K562 (cell line): ENCODE measurements at regions not wholly inside any gene's neighbourhood (a gene's known extent, or its start where the extent isn't known, plus 50 kb on each side); places are given as distances from the start of the nearest gene placed in this dataset.

Experiments
- CBX8 ChIP-seq: fragments of 200-600 bp; sonication (generic); IDR thresholded peaks from 2 replicates; pipeline ENCODE4 v1.6.1; 2012; ENCODE audit warnings: borderline replicate concordance, mixed run types, low read depth, mild to moderate bottlenecking, moderate library complexity, mixed read lengths, low read length, control low read depth, inconsistent platforms; ENCODE audit not compliant: poor library complexity, severe bottlenecking; ENCODE audit errors: extremely low read depth
- DMBX1 ChIP-seq: fragments of 250-450 bp; sonication (Bioruptor Pico); IDR thresholded peaks from 2 replicates; pipeline ENCODE4 v1.8.0; 2022; ENCODE audit warnings: inconsistent platforms, mild to moderate bottlenecking, moderate library complexity, borderline replicate concordance
- GABPB1 ChIP-seq: sonication (generic); formaldehyde crosslinking; IDR thresholded peaks from 2 replicates; pipeline ENCODE4 v1.8.0; 2022; ENCODE audit warnings: mild to moderate bottlenecking, missing genetic modification reagents
- GATAD2B ChIP-seq: fragments of 450-650 bp; IDR thresholded peaks from 2 replicates; pipeline ENCODE4 v1.6.1; 2017; ENCODE audit warnings: mild to moderate bottlenecking, borderline replicate concordance
- HMGXB4 ChIP-seq: sonication (generic); formaldehyde crosslinking; IDR thresholded peaks from 2 replicates; pipeline ENCODE4 v1.8.1; 2023; ENCODE audit warnings: mild to moderate bottlenecking, missing genetic modification reagents
- POLR2AphosphoS5 ChIP-seq: IDR thresholded peaks from 2 replicates; pipeline ENCODE4 v1.6.1; 2011; ENCODE audit warnings: mild to moderate bottlenecking, low read depth, low read length, moderate library complexity; ENCODE audit not compliant: control insufficient read depth, insufficient read depth
- PPARD ChIP-seq: fragments of 250-450 bp; sonication (Bioruptor Pico); IDR thresholded peaks from 2 replicates; pipeline ENCODE4 v1.8.0; 2022; ENCODE audit warnings: inconsistent platforms, mild to moderate bottlenecking, moderate library complexity
- REST ChIP-seq, 2 experiments: fragments of 450-650 bp; formaldehyde crosslinking in 1 of 2; IDR thresholded peaks; 2 replicates each; pipeline versions ENCODE4 v1.4.0 to v1.6.1; 2014 to 2020; ENCODE audit warnings: mild to moderate bottlenecking in 2 of 2, borderline replicate concordance in 1 of 2, low read depth in 1 of 2
- ZNF253 ChIP-seq: fragments of 250-450 bp; sonication (Bioruptor Pico); conservative IDR thresholded peaks from 2 replicates; pipeline ENCODE4 v1.6.1; 2021; ENCODE audit warnings: mild to moderate bottlenecking
- ZNF586 ChIP-seq: fragments of 450-650 bp; formaldehyde crosslinking; conservative IDR thresholded peaks from 2 replicates; pipeline ENCODE4 v1.4.0; 2020; ENCODE audit warnings: mild to moderate bottlenecking, moderate library complexity

- TF ChIP-seq REST (IDR thresholded peaks at IDR 0.05; ENCODE audit: borderline replicate concordance) (no peak), REST (CRISPR knock-in tag; IDR thresholded peaks at IDR 0.05; ENCODE audit: low read depth) (no peak), GABPB1 (no peak), DMBX1 (CRISPR knock-in tag) (no peak), GATAD2B (no peak), ZNF586 (CRISPR knock-in tag) (no peak), CBX8 (no peak), HMGXB4 (CRISPR knock-in tag) (no peak), POLR2AphosphoS5 (no peak), ZNF253 (CRISPR knock-in tag) (no peak), PPARD (no peak)
Measured at GRCh38 chr3:106341087-106341486, 472.3 kb upstream of the CBLB start (continued).
